ENCODE measurements at regions not wholly inside any gene's neighbourhood (a gene's known extent, or its start where the extent isn't known, plus 50 kb on each side); places are given as distances from the start of the nearest gene placed in this dataset.
"Not testable (repeated sequence)": the region's sequence is repeated elsewhere in the genome, so short reads cannot be mapped to it uniquely, and the experiment has no call there.

DNA sequence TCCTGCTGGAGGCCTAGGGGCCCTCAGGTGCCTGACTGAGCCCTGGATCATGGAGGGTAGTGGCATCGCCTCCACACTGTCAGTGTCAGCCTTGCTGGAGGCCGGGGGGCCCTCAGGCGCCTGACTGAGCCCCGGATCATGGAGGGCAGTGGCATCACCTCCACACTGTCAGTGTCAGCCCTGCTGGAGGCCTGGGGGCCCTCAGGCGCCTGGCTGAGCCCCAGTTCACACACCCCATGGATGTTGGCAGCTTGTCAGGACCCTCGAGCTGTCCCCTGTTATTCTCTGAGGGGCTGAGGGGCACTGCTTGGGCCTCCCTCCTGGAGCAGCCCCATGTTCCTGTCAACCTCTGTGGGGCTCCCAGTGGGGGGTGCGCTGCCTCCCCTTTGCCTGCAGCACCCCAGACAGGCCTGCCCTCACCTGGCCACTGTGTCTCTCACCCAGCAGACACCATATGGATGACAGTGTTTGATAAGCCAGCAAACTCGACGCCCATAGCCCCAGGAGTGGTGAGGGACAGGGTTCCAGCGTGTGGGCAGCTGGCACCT lies 197.6 kb downstream of the LIPI start:
- no peaks in the 10 kb centered on the region for H3K36me3 Mint-ChIP-seq (ENCODE audit: low read depth)
- no peak overlapping the region for H3K4me3 Mint-ChIP-seq
- H3K27ac Mint-ChIP-seq = no peak overlapping the region
- no peaks in the 10 kb centered on the region for H3K4me1 Mint-ChIP-seq (ENCODE audit: low read depth)
- H3K9me3 Mint-ChIP-seq = no peaks in the 10 kb centered on the region
- H3K27me3 Mint-ChIP-seq (ENCODE audit: low read depth) = no peaks in the 10 kb centered on the region

DNA sequence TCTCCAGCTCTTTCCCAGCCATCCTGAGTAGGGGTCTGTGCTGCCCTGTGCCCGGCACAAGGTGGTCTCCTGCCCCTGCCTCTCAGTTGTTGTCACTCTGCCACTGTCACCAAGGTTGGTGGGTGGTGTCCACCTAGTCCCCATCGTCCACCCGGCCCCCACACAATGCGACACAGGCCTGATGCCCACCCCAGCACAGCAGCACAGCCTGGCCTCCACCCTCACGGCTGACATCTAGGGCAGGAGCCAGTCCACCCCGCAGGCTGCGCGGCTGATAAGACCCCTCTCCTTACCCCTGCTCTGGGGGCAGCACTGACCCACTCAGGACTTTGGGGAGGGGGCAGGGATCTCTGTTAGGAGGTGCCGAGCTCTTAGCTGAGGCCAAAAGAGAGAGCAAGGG lies 198.3 kb downstream of the LIPI start:
- no peaks in the 10 kb centered on the region for H3K9me3 Mint-ChIP-seq
- no peak overlapping the region for H3K4me3 Mint-ChIP-seq
- H3K36me3 Mint-ChIP-seq (ENCODE audit: low read depth) = no peaks in the 10 kb centered on the region
- no peak overlapping the region for H3K27ac Mint-ChIP-seq
- no peaks in the 10 kb centered on the region for H3K4me1 Mint-ChIP-seq (ENCODE audit: low read depth)
- H3K27me3 Mint-ChIP-seq (ENCODE audit: low read depth) = no peaks in the 10 kb centered on the region

DNA sequence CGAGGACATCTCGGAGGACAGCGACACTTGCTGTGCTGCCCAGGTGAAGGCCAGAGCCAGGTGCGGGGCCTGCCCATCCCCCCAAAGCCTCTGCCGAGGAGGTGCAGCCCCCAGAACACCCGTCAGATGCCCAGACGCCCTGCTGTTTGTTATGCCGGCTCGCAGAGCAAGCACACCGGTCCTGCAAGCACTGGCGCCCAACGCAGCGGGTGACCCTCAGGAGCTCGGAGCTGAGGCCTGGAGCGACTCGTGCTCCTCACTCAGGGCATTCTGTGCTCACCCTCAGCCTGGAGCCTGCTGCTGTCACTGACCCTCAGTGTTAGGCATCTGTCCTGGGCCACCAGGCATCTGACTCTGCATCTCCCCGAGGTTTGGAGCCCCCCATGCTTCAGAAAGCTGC lies 199.0 kb downstream of the LIPI start:
- not testable (repeated sequence) for H3K27ac Mint-ChIP-seq; H3K4me1 Mint-ChIP-seq (ENCODE audit: low read depth); H3K27me3 Mint-ChIP-seq (ENCODE audit: low read depth); H3K36me3 Mint-ChIP-seq (ENCODE audit: low read depth); H3K9me3 Mint-ChIP-seq; H3K4me3 Mint-ChIP-seq

DNA sequence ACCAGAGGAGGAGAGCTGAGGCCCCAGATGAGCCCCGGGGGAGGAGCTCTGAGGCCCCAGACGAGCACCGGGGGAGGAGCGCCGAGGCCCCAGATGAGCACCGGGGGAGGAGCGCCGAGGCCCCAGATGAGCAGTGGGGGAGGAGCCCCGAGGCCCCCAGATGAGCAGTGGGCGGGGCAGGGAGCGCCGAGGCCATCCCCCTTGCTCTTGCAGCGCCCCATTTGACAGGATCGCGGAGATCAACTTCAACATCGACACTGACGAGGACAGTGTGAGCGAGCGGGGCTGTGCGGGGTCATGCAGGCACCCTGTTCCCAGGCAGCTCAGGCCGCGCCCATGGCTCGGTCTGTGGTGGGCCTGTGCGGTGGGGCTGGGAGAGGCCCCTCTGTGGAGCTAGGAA lies 199.6 kb downstream of the LIPI start:
- H3K27ac Mint-ChIP-seq; H3K27me3 Mint-ChIP-seq (ENCODE audit: low read depth); H3K4me1 Mint-ChIP-seq (ENCODE audit: low read depth); H3K9me3 Mint-ChIP-seq; H3K36me3 Mint-ChIP-seq (ENCODE audit: low read depth); H3K4me3 Mint-ChIP-seq: not testable (repeated sequence)

DNA sequence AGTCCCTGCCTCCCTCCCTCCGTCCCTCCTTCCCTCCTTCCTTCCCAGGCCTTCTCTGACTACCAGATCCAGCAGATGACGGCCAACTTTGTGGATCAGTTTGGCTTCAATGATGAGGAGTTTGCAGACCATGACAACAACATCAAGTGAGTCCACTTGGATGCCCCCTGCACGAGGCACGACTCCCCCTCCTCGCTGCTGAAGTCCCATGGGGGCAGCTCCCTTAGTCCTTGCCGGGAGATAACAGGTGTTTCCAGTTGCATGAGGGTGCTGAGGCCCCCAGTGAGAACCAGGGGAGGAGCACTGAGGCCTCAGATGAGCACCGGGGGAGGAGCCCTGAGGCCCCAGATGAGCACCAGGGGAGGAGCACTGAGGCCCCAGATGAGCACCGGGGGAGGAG lies 200.0 kb downstream of the LIPI start:
- H3K4me1 Mint-ChIP-seq (ENCODE audit: low read depth) = no peaks in the 10 kb centered on the region
- no peaks in the 10 kb centered on the region for H3K9me3 Mint-ChIP-seq
- no peak overlapping the region for H3K4me3 Mint-ChIP-seq
- H3K27me3 Mint-ChIP-seq (ENCODE audit: low read depth) = no peaks in the 10 kb centered on the region
- H3K27ac Mint-ChIP-seq = no peak overlapping the region
- no peaks in the 10 kb centered on the region for H3K36me3 Mint-ChIP-seq (ENCODE audit: low read depth)

DNA sequence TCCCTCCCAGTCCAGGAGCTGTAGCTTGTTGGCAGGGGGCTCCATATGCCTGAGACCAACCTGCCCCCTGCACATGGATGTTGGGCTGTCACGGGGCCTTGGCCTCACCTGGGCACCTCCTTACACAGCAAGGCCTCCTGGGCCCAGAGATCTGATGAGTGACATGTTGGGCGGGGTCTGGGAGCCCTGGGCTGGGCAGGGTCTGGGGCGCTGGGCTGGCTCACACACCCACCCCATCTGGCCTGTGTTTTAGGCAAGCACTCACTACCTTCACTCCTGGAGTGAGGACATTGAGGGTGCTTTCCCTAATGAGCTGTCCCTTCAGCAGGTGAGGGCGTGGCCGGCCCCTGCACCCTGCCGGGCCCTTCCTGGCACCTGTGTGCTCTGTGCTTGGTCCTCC lies 200.8 kb downstream of the LIPI start:
- not testable (repeated sequence) for H3K27ac Mint-ChIP-seq; H3K27me3 Mint-ChIP-seq (ENCODE audit: low read depth); H3K36me3 Mint-ChIP-seq (ENCODE audit: low read depth); H3K4me1 Mint-ChIP-seq (ENCODE audit: low read depth); H3K4me3 Mint-ChIP-seq; H3K9me3 Mint-ChIP-seq

DNA sequence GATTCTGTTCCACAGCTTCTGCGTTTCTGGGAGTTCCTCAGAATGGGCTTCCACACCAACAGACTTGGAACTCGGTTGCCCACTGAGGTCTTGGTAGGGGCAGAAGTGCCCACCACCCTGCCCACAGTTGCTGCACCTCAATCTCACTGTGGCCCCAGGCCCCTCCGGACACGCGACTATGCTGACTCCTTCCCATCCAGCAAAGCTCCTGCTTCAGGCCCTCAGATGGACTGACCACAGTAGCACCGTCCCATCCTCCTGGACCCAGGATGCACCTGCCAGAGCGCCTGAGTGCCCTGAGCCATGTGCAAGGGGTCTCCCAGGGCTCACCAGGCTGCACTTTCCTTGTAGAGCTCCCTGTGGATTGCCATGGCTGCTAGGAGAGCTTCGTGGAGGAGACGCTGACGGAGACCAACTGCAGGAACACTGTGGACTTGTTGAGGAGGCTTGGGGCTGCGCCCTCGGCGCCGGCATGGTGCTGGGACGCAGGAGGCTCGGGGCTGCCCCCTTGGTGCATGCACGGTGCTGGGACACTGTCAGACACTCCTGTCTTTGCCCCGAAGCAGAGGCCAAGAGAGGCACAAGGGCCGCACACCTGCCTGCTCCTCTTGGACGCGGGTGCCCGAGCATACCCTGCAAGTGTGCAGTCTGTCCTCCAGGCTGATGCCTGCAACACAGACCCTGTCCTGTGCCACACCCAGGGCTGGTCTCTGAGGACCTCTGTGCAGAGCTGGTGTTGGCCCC lies 201.3 kb downstream of the LIPI start:
- not testable (repeated sequence) for H3K4me1 Mint-ChIP-seq (ENCODE audit: low read depth); H3K9me3 Mint-ChIP-seq; H3K27me3 Mint-ChIP-seq (ENCODE audit: low read depth); H3K4me3 Mint-ChIP-seq; H3K36me3 Mint-ChIP-seq (ENCODE audit: low read depth); H3K27ac Mint-ChIP-seq

DNA sequence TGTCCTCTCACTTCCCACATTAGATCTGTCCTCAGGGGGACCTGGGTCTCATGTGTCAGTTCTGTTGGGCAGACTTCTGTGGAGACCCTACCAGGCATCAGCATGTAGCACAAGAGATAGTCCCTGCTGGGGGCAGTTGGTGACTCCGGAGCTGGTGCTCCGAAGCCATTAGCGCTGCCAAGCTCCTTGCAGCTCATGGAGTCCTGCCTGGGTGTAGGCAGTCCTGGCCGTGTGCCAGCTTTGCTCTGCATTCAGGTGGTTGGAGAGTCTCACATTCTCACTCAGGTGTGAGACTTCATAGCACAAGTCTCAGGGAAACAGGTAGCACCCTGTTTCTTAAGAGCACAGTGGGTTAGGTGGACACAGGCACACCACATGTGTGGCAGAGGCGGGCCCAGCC lies 202.3 kb downstream of the LIPI start:
- not testable (repeated sequence) for H3K4me1 Mint-ChIP-seq (ENCODE audit: low read depth); H3K36me3 Mint-ChIP-seq (ENCODE audit: low read depth); H3K27ac Mint-ChIP-seq; H3K4me3 Mint-ChIP-seq; H3K9me3 Mint-ChIP-seq; H3K27me3 Mint-ChIP-seq (ENCODE audit: low read depth)

DNA sequence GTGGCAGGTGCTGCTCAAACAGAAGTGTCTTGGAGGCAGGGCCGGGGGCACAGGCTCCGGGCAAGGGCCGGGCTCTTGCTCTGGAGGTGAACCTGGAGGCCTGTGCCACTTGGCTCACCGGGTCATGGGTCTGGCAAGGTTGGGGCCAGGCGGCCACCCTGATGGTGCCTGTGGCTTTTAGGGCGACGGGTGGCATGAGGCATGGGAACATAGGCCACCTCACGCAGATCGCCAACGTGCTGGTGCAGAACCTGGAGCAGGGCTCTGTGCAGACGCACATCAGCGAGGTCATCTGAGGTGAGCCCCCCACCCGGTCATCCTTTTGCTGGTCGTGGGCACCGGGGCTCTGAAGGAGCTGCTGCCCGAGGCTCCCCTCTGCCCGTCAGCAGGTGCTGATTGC lies 202.7 kb downstream of the LIPI start:
- not testable (repeated sequence) for H3K9me3 Mint-ChIP-seq; H3K4me3 Mint-ChIP-seq; H3K4me1 Mint-ChIP-seq (ENCODE audit: low read depth); H3K27me3 Mint-ChIP-seq (ENCODE audit: low read depth); H3K36me3 Mint-ChIP-seq (ENCODE audit: low read depth); H3K27ac Mint-ChIP-seq

DNA sequence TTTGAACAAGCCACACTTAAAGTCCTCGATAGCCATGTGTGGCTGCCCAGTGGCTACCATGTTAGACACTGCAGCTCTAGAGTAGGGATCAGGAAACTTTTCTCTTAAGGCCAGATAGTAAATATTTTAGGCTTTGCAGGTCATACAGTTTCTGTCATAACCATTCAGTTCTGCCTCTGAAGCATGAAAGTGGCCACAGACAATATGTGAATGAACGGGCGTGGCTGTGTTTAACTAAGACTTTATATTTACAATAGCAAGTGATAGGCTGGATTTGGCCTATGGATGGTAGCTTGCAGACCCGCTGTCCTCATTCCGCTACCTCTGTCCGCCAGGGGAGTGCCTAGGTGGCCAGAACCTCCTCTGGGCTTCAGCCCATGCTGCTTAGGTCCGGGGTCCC lies 204.6 kb downstream of the LIPI start:
- H3K27ac Mint-ChIP-seq; H3K27me3 Mint-ChIP-seq (ENCODE audit: low read depth); H3K4me3 Mint-ChIP-seq; H3K9me3 Mint-ChIP-seq; H3K36me3 Mint-ChIP-seq (ENCODE audit: low read depth); H3K4me1 Mint-ChIP-seq (ENCODE audit: low read depth): not testable (repeated sequence)

DNA sequence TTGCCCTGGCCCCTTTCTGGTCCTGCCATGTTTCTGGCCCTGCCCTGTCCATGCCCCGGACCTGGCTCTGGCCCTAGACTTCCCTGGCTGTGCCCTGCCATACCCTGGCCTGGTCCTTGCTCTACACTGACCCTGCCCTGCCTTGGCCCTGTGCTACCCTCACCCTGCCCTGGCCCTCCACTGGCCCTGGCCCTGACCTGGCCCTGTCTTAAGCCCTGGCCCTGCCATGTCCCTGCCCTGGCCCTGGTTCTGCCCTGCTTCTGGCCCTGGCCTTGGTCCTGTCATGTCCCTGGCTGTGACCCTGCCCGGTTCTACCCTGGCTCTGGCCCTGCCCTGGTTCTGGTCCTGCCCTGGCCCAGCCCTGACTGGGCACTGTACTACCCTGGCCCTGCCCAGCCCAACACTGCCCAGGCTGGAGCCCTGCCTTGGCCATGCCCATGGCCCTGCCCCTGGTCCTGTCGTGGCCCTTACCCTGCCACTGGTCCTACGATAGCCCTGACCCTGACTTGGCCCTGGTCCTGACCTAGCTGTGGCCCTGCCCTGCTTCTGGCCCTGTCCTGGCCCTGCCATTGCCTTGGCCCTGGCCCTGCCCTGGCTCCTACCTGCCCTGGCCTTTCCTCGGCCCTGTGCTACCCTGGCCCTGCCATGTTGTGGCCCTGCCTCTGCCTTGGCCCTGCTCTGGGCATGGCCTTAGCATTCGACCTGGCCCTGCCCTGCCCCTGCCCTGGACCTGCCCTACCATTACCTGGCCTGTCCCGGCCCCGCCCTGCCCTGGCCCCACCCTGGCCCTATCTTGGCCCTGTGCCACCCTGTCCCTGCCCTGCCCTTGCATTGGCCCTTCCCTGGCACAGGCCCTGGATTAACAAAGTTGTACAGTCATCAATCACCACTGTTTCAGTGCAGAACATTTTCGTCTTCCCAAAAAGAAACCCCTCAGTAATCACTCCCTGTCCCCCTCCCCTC lies 223.5 kb downstream of the LIPI start:
- H3K4me3 Mint-ChIP-seq; H3K27me3 Mint-ChIP-seq (ENCODE audit: low read depth); H3K4me1 Mint-ChIP-seq (ENCODE audit: low read depth); H3K27ac Mint-ChIP-seq; H3K36me3 Mint-ChIP-seq (ENCODE audit: low read depth); H3K9me3 Mint-ChIP-seq: not testable (repeated sequence)

DNA sequence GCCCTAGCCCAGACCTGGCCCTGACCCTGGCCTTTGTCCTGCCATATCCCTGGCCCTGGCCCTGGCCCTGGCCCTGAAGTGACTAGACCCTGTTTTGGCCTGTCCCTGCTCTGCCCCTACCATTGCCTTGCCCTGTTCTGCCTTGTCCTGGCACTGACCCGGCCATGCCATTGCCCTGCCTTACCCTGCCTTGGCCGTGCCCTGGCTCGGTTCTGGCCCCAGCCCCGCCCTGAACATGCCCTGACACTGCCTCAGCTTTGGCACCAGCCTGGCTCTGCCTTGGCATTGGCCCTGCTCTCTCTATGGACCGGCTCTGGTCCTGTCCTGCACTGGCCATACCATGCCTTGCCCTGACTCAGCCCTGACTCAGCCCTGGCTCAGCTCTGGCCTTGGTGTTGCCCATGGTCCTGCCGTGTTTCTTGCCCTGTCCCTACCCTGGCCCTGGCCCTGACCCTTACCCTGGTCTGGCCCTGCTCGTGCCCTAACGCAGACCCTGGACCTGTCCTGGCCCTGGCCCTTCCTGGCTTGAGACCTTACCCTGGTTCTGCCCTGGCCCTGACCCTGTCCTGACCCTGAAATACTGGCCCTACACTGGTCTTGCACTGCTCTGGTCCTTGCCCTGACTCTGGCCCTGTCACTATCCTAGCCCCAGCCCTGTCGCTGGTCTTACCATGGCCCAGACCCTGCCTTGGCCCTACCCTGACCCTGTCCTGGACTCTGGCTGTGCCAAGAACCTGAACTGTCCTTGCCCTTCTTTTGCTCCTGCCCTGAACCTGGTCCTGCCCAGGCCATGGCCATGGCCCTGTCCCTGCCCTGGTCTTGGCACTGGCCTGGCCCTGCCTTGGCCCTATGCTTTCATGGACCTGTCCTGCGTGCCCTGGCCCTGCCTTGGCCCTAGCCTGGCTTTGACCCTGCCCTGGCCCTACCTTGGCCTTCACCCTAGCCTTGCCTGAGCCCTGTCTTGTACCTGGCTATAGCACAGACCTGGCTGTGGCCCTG lies 224.6 kb downstream of the LIPI start:
- not testable (repeated sequence) for H3K27me3 Mint-ChIP-seq (ENCODE audit: low read depth); H3K27ac Mint-ChIP-seq; H3K36me3 Mint-ChIP-seq (ENCODE audit: low read depth)

DNA sequence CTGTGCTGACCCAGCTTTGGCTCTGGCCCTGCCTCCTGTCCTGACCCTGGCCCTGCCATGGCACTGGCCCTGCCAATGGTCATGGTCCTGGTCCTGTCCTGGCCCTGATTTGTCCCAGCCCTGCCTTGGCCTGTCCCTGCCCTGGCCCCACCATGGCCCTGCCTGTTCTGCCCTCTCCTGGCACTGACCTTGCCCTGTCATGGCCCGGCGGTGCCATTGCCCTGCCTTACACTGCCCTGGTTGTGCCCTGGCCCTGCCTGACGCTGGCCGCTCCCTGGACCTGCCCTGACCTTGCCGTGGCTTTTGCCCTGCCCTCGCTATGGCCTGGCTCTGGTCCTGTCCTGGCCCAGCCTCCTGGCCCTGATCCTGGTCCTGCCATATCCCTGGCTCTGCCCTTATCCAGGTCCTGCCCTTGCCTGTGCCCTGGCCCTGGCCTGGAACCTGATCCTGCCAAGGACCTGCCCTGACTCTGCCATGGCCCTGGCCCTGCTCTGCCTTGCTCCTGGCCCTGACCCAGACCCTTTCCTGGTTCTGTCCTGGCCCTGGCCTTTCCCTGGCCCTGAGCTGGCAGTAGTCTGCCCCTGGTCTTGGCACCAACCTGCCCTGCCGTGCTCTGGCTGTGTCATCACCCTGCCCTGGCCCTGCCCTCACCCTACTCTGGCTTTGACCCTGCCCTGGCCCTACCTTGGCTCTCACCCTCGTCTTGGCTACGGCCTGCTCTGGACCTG lies 225.5 kb downstream of the LIPI start:
- H3K9me3 Mint-ChIP-seq; H3K4me3 Mint-ChIP-seq; H3K27me3 Mint-ChIP-seq (ENCODE audit: low read depth): not testable (repeated sequence)

More for the DNA sequence above, 224.6 kb downstream of the LIPI start:
- not testable (repeated sequence) for H3K4me3 Mint-ChIP-seq; H3K9me3 Mint-ChIP-seq; H3K4me1 Mint-ChIP-seq (ENCODE audit: low read depth)

DNA sequence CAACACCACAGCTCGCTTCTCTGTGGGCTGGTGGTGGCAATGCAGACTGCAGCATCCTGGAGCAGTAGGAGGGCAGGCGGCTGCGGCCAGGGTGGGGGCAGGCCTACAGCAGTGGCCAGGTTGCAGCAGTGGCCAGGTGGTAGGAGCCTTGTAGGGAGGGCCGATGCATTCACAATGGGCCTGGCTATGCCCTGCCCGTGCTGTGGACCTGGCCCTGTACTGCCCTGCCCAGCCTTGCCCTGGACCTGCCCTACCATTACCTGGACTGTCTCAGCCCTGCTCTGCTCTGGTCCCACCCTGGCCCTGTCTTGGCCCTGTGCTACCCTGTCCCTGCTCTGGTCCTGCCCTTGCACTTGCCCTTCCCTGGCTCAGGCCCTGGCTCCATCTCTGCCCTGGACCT lies 226.0 kb downstream of the LIPI start:
- not testable (repeated sequence) for H3K27ac Mint-ChIP-seq; H3K9me3 Mint-ChIP-seq; H3K36me3 Mint-ChIP-seq (ENCODE audit: low read depth); H3K4me1 Mint-ChIP-seq (ENCODE audit: low read depth); H3K4me3 Mint-ChIP-seq; H3K27me3 Mint-ChIP-seq (ENCODE audit: low read depth)

More for the DNA sequence above, 225.5 kb downstream of the LIPI start:
- H3K36me3 Mint-ChIP-seq (ENCODE audit: low read depth); H3K27ac Mint-ChIP-seq; H3K4me1 Mint-ChIP-seq (ENCODE audit: low read depth): not testable (repeated sequence)
